Neural progenitor cell (in vitro differentiated cells): ENCODE measurements at regions not wholly inside any gene's neighbourhood (a gene's known extent, or its start where the extent isn't known, plus 50 kb on each side); places are given as distances from the start of the nearest gene placed in this dataset.

Source experiments
- DNase-seq: peaks from one replicate; pipeline ENCODE4 v3.0.0-alpha.2; 2016; ENCODE audit warnings: low spot score
- H2AFZ ChIP-seq: fragments of 200-600 bp; sonication (generic); replicated peaks from 2 replicates; pipeline ENCODE4 v1.6.1; 2016; ENCODE audit warnings: antibody characterized with exemption
- H3F3A ChIP-seq: fragments of 200-600 bp; sonication (generic); 2 replicates; pipeline ENCODE4 v1.6.1; 2016; ENCODE audit warnings: antibody characterized with exemption, low read depth
- H3K27ac ChIP-seq: fragments of 200-600 bp; sonication (generic); 2 replicates; pipeline ENCODE4 v1.5.1; 2016; ENCODE audit warnings: mild to moderate bottlenecking
- H3K27me3 ChIP-seq: fragments of 200-600 bp; sonication (generic); 2 replicates; pipeline ENCODE4 v1.6.1; 2016; ENCODE audit warnings: mild to moderate bottlenecking, moderate library complexity
- H3K36me3 ChIP-seq: fragments of 200-600 bp; sonication (generic); 2 replicates; pipeline ENCODE4 v1.5.1; 2016
- H3K4me1 ChIP-seq: fragments of 200-600 bp; sonication (generic); 2 replicates; pipeline ENCODE4 v1.6.1; 2016; ENCODE audit warnings: mixed run types
- H3K4me2 ChIP-seq: fragments of 200-600 bp; sonication (generic); 2 replicates; pipeline ENCODE4 v1.6.1; 2016
- H3K4me3 ChIP-seq: fragments of 200-600 bp; sonication (generic); 2 replicates; pipeline ENCODE4 v1.5.1; 2016
- H3K79me2 ChIP-seq: fragments of 200-600 bp; sonication (generic); 2 replicates; pipeline ENCODE4 v1.6.1; 2016; ENCODE audit warnings: low read depth
- H3K9ac ChIP-seq: fragments of 200-600 bp; sonication (generic); 2 replicates; pipeline ENCODE4 v1.6.1; 2016
- H3K9me3 ChIP-seq: fragments of 200-600 bp; sonication (generic); 2 replicates; pipeline ENCODE4 v1.5.1; 2016; ENCODE audit warnings: low read depth
- H4K20me1 ChIP-seq: fragments of 200-600 bp; sonication (generic); 2 replicates; pipeline ENCODE4 v1.6.1; 2016; ENCODE audit warnings: low read depth
- H3K27ac Mint-ChIP-seq: 3 replicates; pipeline ENCODE4 v1.8.0; 2021; ENCODE audit warnings: mixed read lengths
- H3K27me3 Mint-ChIP-seq: 2 replicates; pipeline ENCODE4 v1.8.0; 2022; ENCODE audit warnings: low read depth, mild to moderate bottlenecking, inconsistent platforms, moderate library complexity, mixed read lengths; ENCODE audit not compliant: insufficient read depth
- H3K36me3 Mint-ChIP-seq: 3 replicates; pipeline ENCODE4 v1.8.0; 2021; ENCODE audit warnings: mixed read lengths
- H3K4me1 Mint-ChIP-seq: 3 replicates; pipeline ENCODE4 v1.8.0; 2021; ENCODE audit warnings: mixed read lengths
- H3K4me3 Mint-ChIP-seq: 3 replicates; pipeline ENCODE4 v1.8.0; 2021; ENCODE audit warnings: mild to moderate bottlenecking, moderate library complexity, mixed read lengths
- H3K9me3 Mint-ChIP-seq: 3 replicates; pipeline ENCODE4 v1.8.0; 2020; ENCODE audit warnings: mixed read lengths
- EZH2 ChIP-seq: fragments of 200-600 bp; sonication (generic); IDR thresholded peaks from 2 replicates; pipeline ENCODE4 v1.6.1; 2017; ENCODE audit warnings: antibody characterized with exemption, mild to moderate bottlenecking, moderate library complexity
- EZH2phosphoT487 ChIP-seq: fragments of 200-600 bp; sonication (generic); IDR thresholded peaks from 2 replicates; pipeline ENCODE4 v1.6.1; 2017; ENCODE audit warnings: antibody characterized with exemption
- TF ChIP-seq, protein P1 (sequence below): fragments of 200-600 bp; sonication (generic); IDR thresholded peaks from 2 replicates; pipeline ENCODE4 v1.5.1; 2017; ENCODE audit warnings: antibody characterized with exemption, mild to moderate bottlenecking

DNA sequence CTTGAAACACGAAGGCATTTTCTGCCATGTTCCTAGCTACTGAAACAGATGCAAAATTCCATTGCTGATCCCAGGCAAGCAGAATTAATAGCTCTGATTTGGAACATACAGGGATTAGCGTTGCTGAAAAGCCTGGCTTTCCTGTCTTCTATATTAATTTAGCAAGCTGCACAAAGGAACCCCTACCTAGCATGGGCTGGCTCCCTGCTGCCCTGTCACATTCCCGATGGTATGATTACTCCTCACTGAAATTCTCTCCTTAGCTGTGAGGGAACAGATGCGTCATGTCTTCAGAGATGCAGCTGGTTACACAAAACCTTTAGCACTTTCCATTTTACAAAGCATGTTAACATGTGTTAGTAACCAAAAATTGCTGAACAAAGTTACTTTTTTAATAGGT lies 878.9 kb downstream of the TYW1 start:
- TF ChIP-seq EZH2phosphoT487 (no peak), EZH2 (no peak)
- TF ChIP-seq, protein P1, sequence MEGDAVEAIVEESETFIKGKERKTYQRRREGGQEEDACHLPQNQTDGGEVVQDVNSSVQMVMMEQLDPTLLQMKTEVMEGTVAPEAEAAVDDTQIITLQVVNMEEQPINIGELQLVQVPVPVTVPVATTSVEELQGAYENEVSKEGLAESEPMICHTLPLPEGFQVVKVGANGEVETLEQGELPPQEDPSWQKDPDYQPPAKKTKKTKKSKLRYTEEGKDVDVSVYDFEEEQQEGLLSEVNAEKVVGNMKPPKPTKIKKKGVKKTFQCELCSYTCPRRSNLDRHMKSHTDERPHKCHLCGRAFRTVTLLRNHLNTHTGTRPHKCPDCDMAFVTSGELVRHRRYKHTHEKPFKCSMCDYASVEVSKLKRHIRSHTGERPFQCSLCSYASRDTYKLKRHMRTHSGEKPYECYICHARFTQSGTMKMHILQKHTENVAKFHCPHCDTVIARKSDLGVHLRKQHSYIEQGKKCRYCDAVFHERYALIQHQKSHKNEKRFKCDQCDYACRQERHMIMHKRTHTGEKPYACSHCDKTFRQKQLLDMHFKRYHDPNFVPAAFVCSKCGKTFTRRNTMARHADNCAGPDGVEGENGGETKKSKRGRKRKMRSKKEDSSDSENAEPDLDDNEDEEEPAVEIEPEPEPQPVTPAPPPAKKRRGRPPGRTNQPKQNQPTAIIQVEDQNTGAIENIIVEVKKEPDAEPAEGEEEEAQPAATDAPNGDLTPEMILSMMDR, result no peak
- no peak overlapping the region for H3K4me3 ChIP-seq

DNA sequence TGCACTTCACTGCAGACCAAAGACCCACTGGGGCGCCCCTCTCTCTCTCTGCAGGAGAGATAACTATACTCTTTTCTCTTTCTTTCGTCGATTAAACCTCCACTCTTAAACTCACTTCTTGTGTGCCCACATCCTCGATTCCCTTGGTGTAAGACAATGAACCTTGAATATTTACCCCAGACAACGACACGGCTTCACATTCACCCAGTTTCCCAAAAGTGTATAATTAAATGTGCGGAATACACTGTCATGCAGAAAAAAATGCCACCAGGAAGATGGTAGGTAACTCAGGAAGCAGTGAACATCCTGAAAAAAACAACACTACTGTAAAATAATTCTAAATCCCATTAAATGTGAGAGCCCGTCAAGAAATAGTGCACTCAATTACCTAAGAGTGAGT lies 882.2 kb downstream of the TYW1 start:
- TF ChIP-seq, protein P1, result no peak
- TF ChIP-seq EZH2 (no peak), EZH2phosphoT487 (no peak)
- Histone ChIP-seq H3K4me1 (no peaks in the 10 kb centered on the region), H3K4me3 (no peak overlapping the region), H3K9ac (no peak overlapping the region), H4K20me1 (no peaks in the 10 kb centered on the region), H3K4me2 (no peak overlapping the region), H3K79me2 (no peaks in the 10 kb centered on the region), H3F3A (no peaks in the 10 kb centered on the region), H3K27ac (no peak overlapping the region), H2AFZ (no peak overlapping the region), H3K9me3 (no peaks in the 10 kb centered on the region), H3K36me3 (no peaks in the 10 kb centered on the region), H3K27me3 (no peaks in the 10 kb centered on the region)
- Mint-ChIP-seq H3K9me3 (no peaks in the 10 kb centered on the region), H3K36me3 (no peaks in the 10 kb centered on the region), H3K27me3 (peaks cover 7% of the 10 kb centered on the region), H3K4me3 (no peak overlapping the region), H3K27ac (no peak overlapping the region), H3K4me1 (peaks cover 3% of the 10 kb centered on the region)
- no peak for DNase-seq

More for the DNA sequence above, 878.9 kb downstream of the TYW1 start:
- Mint-ChIP-seq H3K27me3 (peaks cover 7% of the 10 kb centered on the region), H3K4me3 (no peak overlapping the region), H3K36me3 (no peaks in the 10 kb centered on the region), H3K9me3 (no peaks in the 10 kb centered on the region), H3K4me1 (peaks cover 3% of the 10 kb centered on the region), H3K27ac (no peak overlapping the region)
- Histone ChIP-seq H3K4me2 (no peak overlapping the region), H3K4me1 (no peaks in the 10 kb centered on the region), H3K79me2 (no peaks in the 10 kb centered on the region), H3F3A (no peaks in the 10 kb centered on the region), H3K36me3 (no peaks in the 10 kb centered on the region), H4K20me1 (no peaks in the 10 kb centered on the region), H2AFZ (no peak overlapping the region), H3K27me3 (no peaks in the 10 kb centered on the region), H3K9ac (no peak overlapping the region), H3K9me3 (no peaks in the 10 kb centered on the region), H3K27ac (no peak overlapping the region)
- DNase-seq, result no peak

DNA sequence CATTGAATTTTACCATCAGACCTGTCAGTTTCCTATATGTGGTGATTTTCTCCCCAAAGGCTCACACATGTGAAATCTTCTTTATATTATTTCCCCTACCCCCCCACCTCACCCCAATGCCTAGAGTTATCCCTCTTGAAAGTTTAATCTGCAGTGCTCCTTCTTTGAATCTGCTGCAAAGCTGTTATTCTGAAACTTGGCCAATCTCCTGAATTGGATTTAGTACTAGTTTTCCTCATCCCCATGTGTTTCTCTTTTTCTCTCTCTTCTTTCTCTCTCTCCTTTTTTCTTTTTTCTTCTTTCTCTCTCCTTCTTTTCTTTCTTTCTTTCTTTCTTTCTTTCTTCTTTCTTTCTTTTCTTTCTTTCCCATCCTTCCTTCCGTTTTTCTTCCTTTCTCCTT lies 886.2 kb downstream of the TYW1 start:
- H3K27me3 Mint-ChIP-seq, result peaks cover 12% of the 10 kb centered on the region
- H3K4me1 Mint-ChIP-seq, result no peaks in the 10 kb centered on the region
- no peaks in the 10 kb centered on the region for H3K4me1 ChIP-seq
- no peaks in the 10 kb centered on the region for H4K20me1 ChIP-seq
- no peak overlapping the region for H3K4me3 Mint-ChIP-seq
- H3K4me2 ChIP-seq, result no peak overlapping the region
- TF ChIP-seq, protein P1, result no peak
- TF ChIP-seq EZH2phosphoT487, result no peak
- TF ChIP-seq EZH2, result no peak
- no peaks in the 10 kb centered on the region for H3F3A ChIP-seq
- no peaks in the 10 kb centered on the region for H3K27me3 ChIP-seq
- H3K36me3 ChIP-seq, result no peaks in the 10 kb centered on the region
- H2AFZ ChIP-seq, result no peak overlapping the region
- no peaks in the 10 kb centered on the region for H3K79me2 ChIP-seq
- H3K4me3 ChIP-seq, result no peak overlapping the region
- DNase-seq, result no peak
- no peak overlapping the region for H3K27ac Mint-ChIP-seq
- H3K9me3 ChIP-seq, result peaks cover 7% of the 10 kb centered on the region
- H3K9me3 Mint-ChIP-seq, result peaks cover 10% of the 10 kb centered on the region
- H3K36me3 Mint-ChIP-seq, result no peaks in the 10 kb centered on the region
- H3K9ac ChIP-seq, result no peak overlapping the region
- H3K27ac ChIP-seq, result no peak overlapping the region

DNA sequence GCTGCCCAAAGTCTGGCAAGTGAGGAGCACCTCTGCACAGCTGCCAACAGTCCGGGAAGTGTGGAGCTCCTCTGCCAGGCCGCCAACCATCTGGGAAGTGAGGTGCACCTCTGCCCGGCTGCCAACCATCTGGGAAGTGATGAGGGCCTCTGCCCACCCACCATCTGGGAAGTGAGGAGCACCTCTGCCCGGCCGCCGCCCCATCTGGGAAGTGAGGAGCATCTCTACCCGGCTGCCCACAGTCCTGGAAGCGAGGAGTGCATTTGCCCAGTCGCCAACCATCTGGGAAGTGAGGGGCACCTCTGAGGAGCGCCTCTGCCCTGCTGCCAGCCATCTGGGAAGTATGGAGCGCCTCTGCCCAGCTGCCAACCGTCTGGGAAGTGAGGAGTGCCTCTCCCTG lies 893.7 kb downstream of the TYW1 start:
- H3F3A ChIP-seq, result no peaks in the 10 kb centered on the region
- TF ChIP-seq EZH2phosphoT487 (no peak), EZH2 (no peak)
- TF ChIP-seq, protein P1, result no peak
- H3K9me3 Mint-ChIP-seq, result peaks cover 25% of the 10 kb centered on the region
- H2AFZ ChIP-seq, result no peak overlapping the region
- H4K20me1 ChIP-seq, result no peaks in the 10 kb centered on the region
- H3K36me3 ChIP-seq, result no peaks in the 10 kb centered on the region
- H3K4me1 Mint-ChIP-seq, result no peaks in the 10 kb centered on the region
- no peak overlapping the region for H3K4me2 ChIP-seq
- H3K4me3 ChIP-seq, result no peak overlapping the region
- no peak overlapping the region for H3K27ac Mint-ChIP-seq
- H3K79me2 ChIP-seq, result no peaks in the 10 kb centered on the region
- H3K4me3 Mint-ChIP-seq, result no peak overlapping the region
- H3K36me3 Mint-ChIP-seq, result peaks cover 2% of the 10 kb centered on the region
- H3K27ac ChIP-seq, result no peak overlapping the region
- H3K27me3 Mint-ChIP-seq, result peaks cover 15% of the 10 kb centered on the region
- H3K9me3 ChIP-seq, result peaks cover 7% of the 10 kb centered on the region
- DNase-seq, result no peak
- H3K27me3 ChIP-seq, result no peaks in the 10 kb centered on the region
- no peaks in the 10 kb centered on the region for H3K4me1 ChIP-seq
- no peak overlapping the region for H3K9ac ChIP-seq
